Lower leg skin (tissue), 3 donors: ENCODE measurements at regions not wholly inside any gene's neighbourhood (a gene's known extent, or its start where the extent isn't known, plus 50 kb on each side); places are given as distances from the start of the nearest gene placed in this dataset.

Source experiments
- POLR2A ChIP-seq, 2 donors: fragments of 450-650 bp; IDR thresholded peaks; one replicate each; pipeline ENCODE4 v1.6.1; 2016 to 2017; ENCODE audit warnings: antibody characterized with exemption in 2 of 2, mild to moderate bottlenecking in 1 of 2, moderate library complexity in 1 of 2
- TF ChIP-seq, protein P1 (sequence below), 3 donors: fragments of 450-650 bp; IDR thresholded peaks; one replicate each; pipeline ENCODE4 v1.5.1; 2016; ENCODE audit warnings: antibody characterized with exemption in 3 of 3, mild to moderate bottlenecking in 3 of 3, moderate library complexity in 2 of 3

GRCh38 chr10:130339911-130340310 is 203.7 kb downstream of the GLRX3 start:
- TF ChIP-seq, protein P1, sequence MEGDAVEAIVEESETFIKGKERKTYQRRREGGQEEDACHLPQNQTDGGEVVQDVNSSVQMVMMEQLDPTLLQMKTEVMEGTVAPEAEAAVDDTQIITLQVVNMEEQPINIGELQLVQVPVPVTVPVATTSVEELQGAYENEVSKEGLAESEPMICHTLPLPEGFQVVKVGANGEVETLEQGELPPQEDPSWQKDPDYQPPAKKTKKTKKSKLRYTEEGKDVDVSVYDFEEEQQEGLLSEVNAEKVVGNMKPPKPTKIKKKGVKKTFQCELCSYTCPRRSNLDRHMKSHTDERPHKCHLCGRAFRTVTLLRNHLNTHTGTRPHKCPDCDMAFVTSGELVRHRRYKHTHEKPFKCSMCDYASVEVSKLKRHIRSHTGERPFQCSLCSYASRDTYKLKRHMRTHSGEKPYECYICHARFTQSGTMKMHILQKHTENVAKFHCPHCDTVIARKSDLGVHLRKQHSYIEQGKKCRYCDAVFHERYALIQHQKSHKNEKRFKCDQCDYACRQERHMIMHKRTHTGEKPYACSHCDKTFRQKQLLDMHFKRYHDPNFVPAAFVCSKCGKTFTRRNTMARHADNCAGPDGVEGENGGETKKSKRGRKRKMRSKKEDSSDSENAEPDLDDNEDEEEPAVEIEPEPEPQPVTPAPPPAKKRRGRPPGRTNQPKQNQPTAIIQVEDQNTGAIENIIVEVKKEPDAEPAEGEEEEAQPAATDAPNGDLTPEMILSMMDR (IDR thresholded peaks at IDR 0.05) = no peak
- no peak for TF ChIP-seq POLR2A (IDR thresholded peaks at IDR 0.05)
